H1 (cell line): ENCODE measurements at regions not wholly inside any gene's neighbourhood (a gene's known extent, or its start where the extent isn't known, plus 50 kb on each side); places are given as distances from the start of the nearest gene placed in this dataset.

Experiments
- ATF2 ChIP-seq: IDR thresholded peaks from 2 replicates; pipeline ENCODE4 v1.6.1; 2012; ENCODE audit warnings: low read length, inconsistent platforms
- BRCA1 ChIP-seq: IDR thresholded peaks from 2 replicates; pipeline ENCODE4 v1.6.1; 2012; ENCODE audit warnings: low read depth, low read length, improper control_type of control experiment
- CHD2 ChIP-seq: IDR thresholded peaks from 2 replicates; pipeline ENCODE4 v1.6.1; 2012; ENCODE audit warnings: low read length, improper control_type of control experiment
- CTCF ChIP-seq, 3 experiments: IDR thresholded peaks; 1 replicate in 2 of 3; 2 replicates in 1 of 3; pipeline versions ENCODE4 v1.5.1 to v1.6.1; 2011; ENCODE audit warnings: low read length in 3 of 3, mild to moderate bottlenecking in 3 of 3, inconsistent platforms in 2 of 3, low read depth in 1 of 3, moderate library complexity in 1 of 3; ENCODE audit not compliant: insufficient read depth in 1 of 3; ENCODE audit errors: control extremely low read depth in 1 of 3
- POLR2A ChIP-seq, 2 experiments: IDR thresholded peaks; 1 replicate in 1 of 2; 2 replicates in 1 of 2; pipeline ENCODE4 v1.6.1; 2011; ENCODE audit warnings: low read depth in 2 of 2, low read length in 2 of 2, mild to moderate bottlenecking in 2 of 2; ENCODE audit errors: control extremely low read depth in 1 of 2
- RNF2 ChIP-seq: fragments of 200-900, 300-1000 bp; sonication (generic); IDR thresholded peaks from 2 replicates; pipeline ENCODE4 v1.7.1; 2016; ENCODE audit warnings: borderline replicate concordance, low read depth, mild to moderate bottlenecking, antibody characterized with exemption, low read length; ENCODE audit not compliant: poor library complexity, severe bottlenecking; ENCODE audit errors: missing control alignments
- YY1 ChIP-seq: IDR thresholded peaks from 2 replicates; pipeline ENCODE4 v1.6.1; 2011; ENCODE audit warnings: low read depth, mild to moderate bottlenecking, low read length

GRCh38 chr5:77859306-77859705, 83.2 kb upstream of the TBCA start:
- no peak for TF ChIP-seq CTCF (IDR thresholded peaks at IDR 0.05; ENCODE audit: control extremely low read depth in 1 of 3, insufficient read depth in 1 of 3, low read depth in 1 of 3, low read length in 3 of 3)
- TF ChIP-seq POLR2A (IDR thresholded peaks at IDR 0.05; ENCODE audit: control extremely low read depth in 1 of 2, low read depth in 2 of 2, low read length in 2 of 2), result no peak
- TF ChIP-seq YY1, result no peak
- TF ChIP-seq ATF2, result no peak
- TF ChIP-seq CHD2, result no peak
- TF ChIP-seq BRCA1, result no peak
- TF ChIP-seq RNF2, result no peak
